Tibial artery (tissue), 4 donors: ENCODE measurements at regions not wholly inside any gene's neighbourhood (a gene's known extent, or its start where the extent isn't known, plus 50 kb on each side); places are given as distances from the start of the nearest gene placed in this dataset.

Experiments used
- DNase-seq, 2 donors: peaks; one replicate each; pipeline ENCODE4 v3.0.0-alpha.2; 2019
- H3K27ac ChIP-seq, 2 donors: fragments of 200-600 bp; sonication (generic) in 1 of 2; 1 replicate in 1 of 2; 2 replicates in 1 of 2; pipeline ENCODE4 v1.5.1; 2018 to 2019; ENCODE audit warnings: mild to moderate bottlenecking in 1 of 2
- H3K27me3 ChIP-seq, 2 donors: fragments of 200-600 bp; sonication (generic) in 1 of 2; one replicate each; pipeline versions ENCODE4 v1.5.1 to v1.6.0; 2016 to 2019
- H3K36me3 ChIP-seq, 3 donors: fragments of 200-600 bp; sonication (generic) in 2 of 3; one replicate each; pipeline ENCODE4 v1.5.1; 2016 to 2019; ENCODE audit warnings: mild to moderate bottlenecking in 2 of 3
- H3K4me1 ChIP-seq, 4 donors: fragments of 200-600 bp; sonication (generic) in 2 of 4; 1 replicate in 3 of 4; 2 replicates in 1 of 4; pipeline ENCODE4 v1.5.1; 2016 to 2019
- H3K4me3 ChIP-seq, 2 donors: fragments of 200-600 bp; sonication (generic) in 1 of 2; 1 replicate in 1 of 2; 2 replicates in 1 of 2; pipeline ENCODE4 v1.5.1; 2018 to 2019; ENCODE audit warnings: mild to moderate bottlenecking in 2 of 2
- H3K9me3 ChIP-seq, 3 donors: fragments of 200-600 bp; sonication (generic) in 1 of 3; one replicate each; pipeline ENCODE4 v1.5.1; 2016 to 2019
- intact Hi-C: fragments of 100-400 bp; cut with DNase I; formaldehyde crosslinking; loops from one replicate; pipeline ENCODE4 v1.15.0; 2023; ENCODE audit warnings: low total_unique reads
- TF ChIP-seq, protein P1 (sequence below), 2 experiments: fragments of 200-600 bp in 1 of 2; fragments of 450-650 bp in 1 of 2; IDR thresholded peaks; one replicate each; pipeline ENCODE4 v1.5.1; 2017 to 2019; ENCODE audit warnings: antibody characterized with exemption in 2 of 2, mild to moderate bottlenecking in 1 of 2, moderate library complexity in 1 of 2

DNA sequence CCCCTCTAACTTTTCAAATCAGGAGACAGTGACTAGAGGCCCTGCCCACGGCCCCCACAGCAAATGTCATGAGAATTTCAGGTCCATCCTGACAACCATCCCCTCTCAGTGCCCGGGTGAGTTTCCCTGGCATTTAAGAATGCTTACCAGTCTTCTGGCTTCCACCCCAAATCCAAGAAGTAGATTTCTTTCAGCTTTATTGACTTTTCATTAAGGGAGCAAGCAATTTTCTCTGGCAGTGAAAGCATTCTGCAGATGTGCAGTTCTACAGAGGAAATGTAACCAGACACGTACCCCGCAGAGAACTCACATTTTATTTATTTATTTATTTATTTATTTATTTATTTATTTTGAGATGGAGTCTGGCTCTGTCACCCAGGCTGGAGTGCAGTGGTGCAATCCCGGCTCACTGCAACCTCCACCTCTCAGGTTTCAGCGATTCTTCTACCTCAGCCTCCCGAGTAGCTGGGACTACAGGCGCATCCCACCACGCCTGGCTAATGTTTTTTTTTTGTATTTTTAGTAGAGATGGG, 120.9 kb upstream of the KCTD7 start:
- no peaks in the 10 kb centered on the region for H3K36me3 ChIP-seq
- no peaks in the 10 kb centered on the region for H3K9me3 ChIP-seq
- DNase-seq = no peak
- intact Hi-C loops = no loop called here
- no peak overlapping the region for H3K4me3 ChIP-seq
- H3K27me3 ChIP-seq = peaks cover 0 to 24% of the 10 kb centered on the region in 2 donors
- TF ChIP-seq, protein P1, sequence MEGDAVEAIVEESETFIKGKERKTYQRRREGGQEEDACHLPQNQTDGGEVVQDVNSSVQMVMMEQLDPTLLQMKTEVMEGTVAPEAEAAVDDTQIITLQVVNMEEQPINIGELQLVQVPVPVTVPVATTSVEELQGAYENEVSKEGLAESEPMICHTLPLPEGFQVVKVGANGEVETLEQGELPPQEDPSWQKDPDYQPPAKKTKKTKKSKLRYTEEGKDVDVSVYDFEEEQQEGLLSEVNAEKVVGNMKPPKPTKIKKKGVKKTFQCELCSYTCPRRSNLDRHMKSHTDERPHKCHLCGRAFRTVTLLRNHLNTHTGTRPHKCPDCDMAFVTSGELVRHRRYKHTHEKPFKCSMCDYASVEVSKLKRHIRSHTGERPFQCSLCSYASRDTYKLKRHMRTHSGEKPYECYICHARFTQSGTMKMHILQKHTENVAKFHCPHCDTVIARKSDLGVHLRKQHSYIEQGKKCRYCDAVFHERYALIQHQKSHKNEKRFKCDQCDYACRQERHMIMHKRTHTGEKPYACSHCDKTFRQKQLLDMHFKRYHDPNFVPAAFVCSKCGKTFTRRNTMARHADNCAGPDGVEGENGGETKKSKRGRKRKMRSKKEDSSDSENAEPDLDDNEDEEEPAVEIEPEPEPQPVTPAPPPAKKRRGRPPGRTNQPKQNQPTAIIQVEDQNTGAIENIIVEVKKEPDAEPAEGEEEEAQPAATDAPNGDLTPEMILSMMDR (IDR thresholded peaks at IDR 0.05) = no peak
- no peak overlapping the region for H3K27ac ChIP-seq
- H3K4me1 ChIP-seq = peaks cover 0 to 9% (median 5%) of the 10 kb centered on the region in 4 donors

DNA sequence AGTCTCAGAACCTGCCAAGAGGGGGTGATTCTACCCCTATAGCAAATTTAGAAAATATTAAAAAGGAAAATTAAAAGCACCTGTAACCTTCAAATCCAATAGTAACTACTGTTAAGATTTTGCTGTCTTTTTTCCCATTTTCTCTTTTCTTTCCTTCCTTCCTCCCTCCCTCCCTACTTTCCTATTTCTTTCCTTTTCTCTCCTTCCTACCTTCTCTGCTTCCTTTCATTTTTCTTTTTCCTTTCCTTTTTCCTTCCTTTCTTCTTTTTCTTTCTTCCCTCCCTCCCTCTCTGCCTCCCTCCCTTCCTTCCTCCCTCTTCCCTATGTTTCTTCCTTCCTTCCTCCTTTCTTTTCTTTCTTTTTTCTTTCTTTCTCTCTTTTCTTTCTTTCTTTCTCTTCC, 120.2 kb upstream of the KCTD7 start:
- intact Hi-C loops = no loop called here
- no peak for DNase-seq
- TF ChIP-seq, protein P1 (IDR thresholded peaks at IDR 0.05) = no peak

DNA sequence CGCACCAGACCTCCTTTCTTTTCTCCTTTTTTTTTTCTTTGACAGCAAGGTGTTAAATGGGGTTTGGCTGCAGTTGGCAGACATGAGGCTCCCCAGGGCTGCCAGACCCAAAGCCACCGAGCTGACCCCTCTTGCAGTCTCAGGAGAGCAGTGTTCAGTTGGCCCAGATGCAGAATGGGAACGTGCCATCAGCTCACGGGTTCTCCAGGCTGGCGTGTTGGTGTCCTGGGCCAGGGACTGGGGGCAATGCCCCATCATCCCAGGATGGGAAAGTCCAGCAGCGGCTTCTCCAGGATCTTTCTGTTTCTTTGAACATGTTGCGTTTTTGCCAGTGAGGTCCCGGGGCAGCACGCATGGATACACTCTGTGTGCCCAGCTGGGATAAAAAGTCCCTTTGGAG, 114.6 kb upstream of the KCTD7 start:
- no peaks in the 10 kb centered on the region for H3K9me3 ChIP-seq
- no peaks in the 10 kb centered on the region for H3K27me3 ChIP-seq
- no peaks in the 10 kb centered on the region for H3K36me3 ChIP-seq
- H3K27ac ChIP-seq = no peak overlapping the region
- no peak for DNase-seq
- no peaks in the 10 kb centered on the region for H3K4me1 ChIP-seq
- TF ChIP-seq, protein P1 (IDR thresholded peaks at IDR 0.05) = no peak
- no peak overlapping the region for H3K4me3 ChIP-seq
- intact Hi-C loops = no loop called here

More for the DNA sequence above, 120.2 kb upstream of the KCTD7 start:
- peaks cover 0 to 24% of the 10 kb centered on the region in 2 donors for H3K27me3 ChIP-seq
- H3K27ac ChIP-seq = no peak overlapping the region
- H3K4me1 ChIP-seq = peaks cover 0 to 9% (median 5%) of the 10 kb centered on the region in 4 donors
- no peaks in the 10 kb centered on the region for H3K9me3 ChIP-seq
- no peaks in the 10 kb centered on the region for H3K36me3 ChIP-seq
- H3K4me3 ChIP-seq = no peak overlapping the region

DNA sequence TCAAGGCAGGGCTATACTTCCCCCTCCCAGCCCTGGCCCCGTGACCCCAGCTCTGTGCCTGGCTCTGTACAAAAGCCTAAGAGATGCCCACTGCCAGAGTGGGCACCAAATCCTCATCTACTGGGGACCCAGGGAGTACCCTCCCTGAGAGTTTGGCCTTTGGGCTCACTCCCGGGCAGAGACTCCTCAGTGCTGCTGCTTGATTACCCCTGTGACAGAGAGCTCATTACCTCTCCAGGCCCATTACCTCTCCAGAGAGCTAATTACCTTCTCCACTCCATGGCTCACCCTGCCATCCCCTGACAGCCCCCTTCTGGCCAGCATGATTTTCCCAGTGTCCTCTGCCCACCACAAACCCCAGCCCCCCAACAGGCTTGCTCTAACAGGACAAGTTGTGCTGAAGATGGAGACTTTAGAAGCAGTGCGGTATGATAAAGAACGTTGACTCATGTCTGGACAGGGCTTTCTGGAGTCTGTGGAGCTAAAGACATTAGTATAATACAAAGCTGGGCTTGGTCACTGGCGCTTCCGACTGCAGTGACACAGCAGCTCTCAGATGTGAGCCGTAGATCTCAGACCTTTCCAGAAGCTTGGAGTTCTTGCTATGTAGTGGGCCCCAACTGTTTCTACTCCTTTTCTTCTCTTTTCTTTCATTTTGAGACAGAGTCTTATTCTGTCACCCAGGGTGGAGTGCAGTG, 111.3 kb upstream of the KCTD7 start:
- no peaks in the 10 kb centered on the region for H3K4me1 ChIP-seq
- intact Hi-C loops = no loop called here
- no peaks in the 10 kb centered on the region for H3K36me3 ChIP-seq
- H3K9me3 ChIP-seq = no peaks in the 10 kb centered on the region
- no peak overlapping the region for H3K4me3 ChIP-seq
- no peaks in the 10 kb centered on the region for H3K27me3 ChIP-seq
- TF ChIP-seq, protein P1 (IDR thresholded peaks at IDR 0.05) = no peak
- no peak overlapping the region for H3K27ac ChIP-seq
- DNase-seq = no peak

DNA sequence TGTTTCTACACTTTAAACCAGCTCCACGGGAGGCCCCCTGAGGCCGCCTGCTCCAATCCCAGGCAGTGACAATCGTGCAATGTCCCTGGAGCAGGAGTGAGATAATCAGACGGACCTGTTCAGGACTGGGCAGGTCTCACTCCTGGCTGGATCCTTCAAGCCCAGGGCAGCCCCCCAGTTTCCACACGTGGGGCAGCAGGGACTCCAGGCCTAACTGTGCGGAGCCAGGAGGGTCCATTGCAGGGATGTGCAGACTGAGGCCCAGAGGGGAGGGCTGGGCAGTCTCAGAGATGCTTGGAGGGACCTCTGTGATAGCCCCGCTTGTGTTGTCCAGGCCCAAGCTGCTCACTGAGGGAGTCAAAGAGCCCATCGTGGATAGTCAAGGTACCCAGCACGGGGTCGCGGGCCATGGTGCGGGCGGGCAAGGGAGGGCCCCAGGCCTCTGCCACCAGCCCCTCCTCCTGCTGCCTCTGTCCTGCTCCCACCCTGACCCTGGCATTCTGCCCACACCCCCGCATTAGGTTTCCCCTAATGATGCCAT, 110.5 kb upstream of the KCTD7 start:
- no peaks in the 10 kb centered on the region for H3K4me1 ChIP-seq
- no peak for DNase-seq
- no peak overlapping the region for H3K27ac ChIP-seq
- no peaks in the 10 kb centered on the region for H3K36me3 ChIP-seq
- H3K4me3 ChIP-seq = no peak overlapping the region
- H3K9me3 ChIP-seq = no peaks in the 10 kb centered on the region
- no peaks in the 10 kb centered on the region for H3K27me3 ChIP-seq
- intact Hi-C loops = no loop called here
- TF ChIP-seq, protein P1 (IDR thresholded peaks at IDR 0.05) = no peak
